ENCODE measurements at regions not wholly inside any gene's neighbourhood (a gene's known extent, or its start where the extent isn't known, plus 50 kb on each side); places are given as distances from the start of the nearest gene placed in this dataset.
"Not testable (repeated sequence)": the region's sequence is repeated elsewhere in the genome, so short reads cannot be mapped to it uniquely, and the experiment has no call there.

GRCh38 chr3:8348076-8348475 lies 153.5 kb upstream of the LMCD1 start:
- TF ChIP-seq CTCF (IDR thresholded peaks at IDR 0.05; ENCODE audit: unreplicated experiment) = no peak
- H3K9me3 Mint-ChIP-seq = peaks cover 52% of the 10 kb centered on the region
- H3K36me3 Mint-ChIP-seq = peaks cover 6% of the 10 kb centered on the region
- no peak overlapping the region for H3K27ac Mint-ChIP-seq
- H3K27me3 Mint-ChIP-seq (ENCODE audit: low read depth) = no peaks in the 10 kb centered on the region
- DNase-seq (ENCODE audit: low spot score in 2 of 2, unreplicated experiment in 2 of 2) = no peak
- no peaks in the 10 kb centered on the region for H3K4me1 Mint-ChIP-seq
- no peak overlapping the region for H3K4me3 Mint-ChIP-seq

GRCh38 chr3:8352475-8352874 lies 149.1 kb upstream of the LMCD1 start:
- Mint-ChIP-seq H3K36me3 (no peaks in the 10 kb centered on the region), H3K4me1 (peaks cover under 1% of the 10 kb centered on the region), H3K27me3 (ENCODE audit: low read depth) (no peaks in the 10 kb centered on the region), H3K9me3 (peaks cover 25% of the 10 kb centered on the region), H3K27ac (no peak overlapping the region), H3K4me3 (no peak overlapping the region)
- no peak for DNase-seq (ENCODE audit: low spot score in 2 of 2, unreplicated experiment in 2 of 2)
- no peak for TF ChIP-seq CTCF (IDR thresholded peaks at IDR 0.05; ENCODE audit: unreplicated experiment)

DNA sequence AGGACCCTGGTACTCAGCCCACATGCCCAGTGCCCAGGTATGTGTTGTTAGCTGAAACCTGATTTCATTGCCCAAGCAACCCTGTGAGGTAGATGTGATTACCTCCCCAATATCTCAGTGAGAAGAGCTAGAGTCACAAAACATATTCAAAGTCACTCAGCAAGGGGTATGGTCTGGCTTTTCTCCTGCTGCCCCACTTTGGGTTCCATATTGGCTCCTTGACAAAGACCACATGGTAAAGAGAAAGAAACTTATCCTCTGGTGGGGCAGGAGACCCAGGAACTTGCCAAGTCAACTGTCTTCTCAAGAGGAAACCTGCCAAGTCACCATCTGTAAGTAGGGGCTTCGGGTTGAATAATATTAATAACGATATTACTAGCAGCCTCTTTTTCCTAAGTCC lies 148.3 kb upstream of the LMCD1 start:
- H3K9me3 Mint-ChIP-seq = peaks cover 19% of the 10 kb centered on the region
- TF ChIP-seq CTCF (IDR thresholded peaks at IDR 0.05; ENCODE audit: unreplicated experiment) = no peak
- no peak overlapping the region for H3K4me3 Mint-ChIP-seq
- no peaks in the 10 kb centered on the region for H3K27me3 Mint-ChIP-seq (ENCODE audit: low read depth)
- H3K27ac Mint-ChIP-seq = no peak overlapping the region
- no peak for DNase-seq (ENCODE audit: low spot score in 2 of 2, unreplicated experiment in 2 of 2)
- H3K4me1 Mint-ChIP-seq = peaks cover 5% of the 10 kb centered on the region
- H3K36me3 Mint-ChIP-seq = no peaks in the 10 kb centered on the region

DNA sequence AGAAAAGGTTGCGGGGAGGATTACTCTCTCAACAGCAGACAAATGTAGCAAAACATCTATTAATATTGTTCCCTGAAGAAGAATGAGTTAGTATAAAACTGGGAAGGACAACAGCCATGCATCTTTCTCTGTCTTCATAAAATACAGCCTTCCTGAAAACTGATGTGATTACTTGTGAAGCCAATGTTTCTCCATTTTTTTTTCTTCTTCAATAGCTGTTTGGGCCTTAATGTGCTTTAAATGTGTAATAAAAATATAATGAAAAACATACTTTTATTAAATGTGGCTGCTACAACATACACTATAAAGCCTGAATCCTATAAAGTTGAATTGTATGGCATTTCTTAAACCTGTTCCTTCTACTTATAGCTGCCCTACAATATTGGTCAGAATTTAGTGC lies 146.3 kb upstream of the LMCD1 start:
- no peak for DNase-seq (ENCODE audit: low spot score in 2 of 2, unreplicated experiment in 2 of 2)
- TF ChIP-seq CTCF (IDR thresholded peaks at IDR 0.05; ENCODE audit: unreplicated experiment) = no peak
- Mint-ChIP-seq H3K4me3 (no peak overlapping the region), H3K27ac (no peak overlapping the region), H3K4me1 (peaks cover 5% of the 10 kb centered on the region), H3K36me3 (no peaks in the 10 kb centered on the region), H3K9me3 (peaks cover 4% of the 10 kb centered on the region), H3K27me3 (ENCODE audit: low read depth) (peaks cover 2% of the 10 kb centered on the region)

DNA sequence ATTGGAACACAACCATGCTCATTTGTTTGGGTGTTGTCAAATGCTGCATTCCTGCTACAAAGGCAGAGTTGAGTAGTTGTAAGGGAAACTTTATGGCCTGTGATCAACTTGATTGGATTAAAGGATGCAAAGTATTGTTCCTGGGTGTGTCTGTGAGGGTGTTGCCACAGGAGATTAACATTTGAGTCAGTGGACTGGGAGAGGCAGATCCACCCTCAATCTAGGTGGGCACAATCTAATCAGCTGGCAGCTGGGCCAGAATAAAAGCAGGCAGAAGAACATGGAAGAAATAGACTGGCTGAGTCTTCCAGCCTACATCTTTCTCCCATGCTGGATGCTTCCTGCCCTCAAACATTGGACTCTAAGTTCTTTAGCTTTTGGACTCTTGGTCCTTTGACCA lies 145.6 kb upstream of the LMCD1 start:
- H3K4me3 Mint-ChIP-seq = not testable (repeated sequence)

DNA sequence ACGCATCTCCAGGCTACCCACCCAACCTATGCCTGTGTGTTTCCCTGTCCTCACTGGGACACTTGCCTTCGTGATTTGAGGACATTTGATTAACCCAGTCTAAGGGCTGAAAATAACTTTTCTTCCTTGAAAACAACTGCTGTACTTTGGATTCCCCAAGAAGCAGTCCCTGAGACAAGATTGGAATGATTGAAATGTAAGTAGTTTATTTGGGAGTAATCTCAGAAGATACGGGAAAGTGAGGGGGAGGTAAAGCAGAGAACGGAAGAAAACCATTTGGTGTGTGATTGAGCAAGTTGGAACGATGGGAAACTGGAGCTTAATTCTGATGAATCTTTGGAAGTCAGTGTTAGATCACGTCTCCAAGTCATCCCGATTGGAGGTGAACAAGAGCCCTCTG lies 143.8 kb upstream of the LMCD1 start:
- no peaks in the 10 kb centered on the region for H3K9me3 Mint-ChIP-seq
- peaks cover 2% of the 10 kb centered on the region for H3K27me3 Mint-ChIP-seq (ENCODE audit: low read depth)
- no peaks in the 10 kb centered on the region for H3K36me3 Mint-ChIP-seq
- peaks cover 8% of the 10 kb centered on the region for H3K4me1 Mint-ChIP-seq
- no peak overlapping the region for H3K27ac Mint-ChIP-seq
- TF ChIP-seq CTCF (IDR thresholded peaks at IDR 0.05; ENCODE audit: unreplicated experiment) = no peak
- H3K4me3 Mint-ChIP-seq = no peak overlapping the region
- DNase-seq (ENCODE audit: low spot score in 2 of 2, unreplicated experiment in 2 of 2) = no peak

More for the DNA sequence above, 145.6 kb upstream of the LMCD1 start:
- H3K36me3 Mint-ChIP-seq; H3K27me3 Mint-ChIP-seq (ENCODE audit: low read depth); H3K9me3 Mint-ChIP-seq; DNase-seq (ENCODE audit: low spot score in 2 of 2, unreplicated experiment in 2 of 2); H3K27ac Mint-ChIP-seq; H3K4me1 Mint-ChIP-seq: not testable (repeated sequence)

All from mesothelial cell of epicardium (in vitro differentiated cells).